H9 (cell line): ENCODE measurements at regions not wholly inside any gene's neighbourhood (a gene's known extent, or its start where the extent isn't known, plus 50 kb on each side); places are given as distances from the start of the nearest gene placed in this dataset.

Source experiments
- DNase-seq: peaks from one replicate; pipeline ENCODE4 v3.0.0-alpha.2; 2017
- H2AFZ ChIP-seq: one replicate; pipeline ENCODE4 v1.6.1; 2013; ENCODE audit warnings: mild to moderate bottlenecking, low read length, control low read depth, moderate library complexity
- H2AK5ac ChIP-seq: 2 replicates; pipeline ENCODE4 v1.6.1; 2013; ENCODE audit warnings: low read length, control low read depth, mixed read lengths; ENCODE audit not compliant: insufficient read length
- H2BK120ac ChIP-seq: one replicate; pipeline ENCODE4 v1.6.1; 2013; ENCODE audit warnings: low read depth, mild to moderate bottlenecking, low read length, control low read depth, inconsistent platforms; ENCODE audit not compliant: poor library complexity, severe bottlenecking
- H2BK12ac ChIP-seq: 2 replicates; pipeline ENCODE4 v1.6.1; 2013; ENCODE audit warnings: low read length, control low read depth, mixed read lengths, low read depth; ENCODE audit not compliant: insufficient read length
- H2BK15ac ChIP-seq: 2 replicates; pipeline ENCODE4 v1.6.1; 2013; ENCODE audit warnings: low read depth, low read length, control low read depth
- H2BK20ac ChIP-seq: one replicate; pipeline ENCODE4 v1.6.1; 2013; ENCODE audit warnings: low read depth, mild to moderate bottlenecking, low read length, control low read depth, inconsistent platforms; ENCODE audit not compliant: poor library complexity, severe bottlenecking
- H2BK5ac ChIP-seq: 2 replicates; pipeline ENCODE4 v1.6.1; 2013; ENCODE audit warnings: low read length, control low read depth, mixed read lengths; ENCODE audit not compliant: insufficient read length
- H3K14ac ChIP-seq: 2 replicates; pipeline ENCODE4 v1.6.1; 2013; ENCODE audit warnings: low read length, control low read depth; ENCODE audit not compliant: insufficient read depth
- H3K18ac ChIP-seq: 2 replicates; pipeline ENCODE4 v1.6.1; 2013; ENCODE audit warnings: low read depth, mild to moderate bottlenecking, mixed read lengths, low read length, control low read depth; ENCODE audit not compliant: insufficient read length
- H3K23ac ChIP-seq: 2 replicates; pipeline ENCODE4 v1.6.1; 2013; ENCODE audit warnings: low read length, control low read depth, mixed read lengths, low read depth; ENCODE audit not compliant: insufficient read length
- H3K23me2 ChIP-seq: 2 replicates; pipeline ENCODE4 v1.6.1; 2013; ENCODE audit warnings: low read depth, mild to moderate bottlenecking, mixed read lengths, low read length, control low read depth; ENCODE audit not compliant: insufficient read length, poor library complexity, severe bottlenecking
- H3K27ac ChIP-seq: 2 replicates; pipeline ENCODE4 v1.5.1; 2013; ENCODE audit warnings: low read length, control low read depth, mixed read lengths, low read depth; ENCODE audit not compliant: insufficient read length
- H3K27me3 ChIP-seq: 2 replicates; pipeline ENCODE4 v1.6.1; 2013; ENCODE audit warnings: low read length, control low read depth, inconsistent platforms; ENCODE audit not compliant: insufficient read depth
- H3K4ac ChIP-seq: 2 replicates; pipeline ENCODE4 v1.6.1; 2013; ENCODE audit warnings: low read depth, mild to moderate bottlenecking, control low read depth, inconsistent platforms, low read length, moderate library complexity
- H3K4me1 ChIP-seq: 2 replicates; pipeline ENCODE4 v1.6.1; 2013; ENCODE audit warnings: low read length, control low read depth, inconsistent platforms; ENCODE audit not compliant: insufficient read depth
- H3K4me2 ChIP-seq: 2 replicates; pipeline ENCODE4 v1.6.1; 2013; ENCODE audit warnings: low read length, control low read depth, mixed read lengths; ENCODE audit not compliant: insufficient read length, insufficient read depth
- H3K56ac ChIP-seq: 2 replicates; pipeline ENCODE4 v1.6.1; 2013; ENCODE audit warnings: low read depth, mild to moderate bottlenecking, mixed read lengths, low read length, control low read depth; ENCODE audit not compliant: insufficient read length
- H3K79me1 ChIP-seq: 2 replicates; pipeline ENCODE4 v1.6.1; 2013; ENCODE audit warnings: low read depth, mild to moderate bottlenecking, moderate library complexity, low read length, control low read depth, inconsistent platforms; ENCODE audit not compliant: insufficient read depth, poor library complexity, severe bottlenecking
- H3K79me2 ChIP-seq: 2 replicates; pipeline ENCODE4 v1.6.1; 2013; ENCODE audit warnings: low read length, control low read depth, inconsistent platforms; ENCODE audit not compliant: insufficient read depth
- H3K9ac ChIP-seq: 2 replicates; pipeline ENCODE4 v1.6.1; 2013; ENCODE audit warnings: low read length, control low read depth, mixed read lengths; ENCODE audit not compliant: insufficient read length; ENCODE audit errors: extremely low read depth
- H3K9me3 ChIP-seq: one replicate; pipeline ENCODE4 v1.6.1; 2013; ENCODE audit warnings: low read depth, low read length, inconsistent platforms; ENCODE audit not compliant: control insufficient read depth
- H3T11ph ChIP-seq: one replicate; pipeline ENCODE4 v1.6.1; 2013; ENCODE audit warnings: mild to moderate bottlenecking, low read length, control low read depth, inconsistent platforms
- H4K20me1 ChIP-seq: one replicate; pipeline ENCODE4 v1.6.1; 2013; ENCODE audit not compliant: control insufficient read depth, insufficient read length, insufficient read depth
- H4K5ac ChIP-seq: 2 replicates; pipeline ENCODE4 v1.6.1; 2013; ENCODE audit warnings: low read depth, mild to moderate bottlenecking, mixed read lengths, low read length, control low read depth; ENCODE audit not compliant: insufficient read length
- H4K8ac ChIP-seq: replicated peaks from 2 replicates; pipeline ENCODE4 v1.6.1; 2013; ENCODE audit warnings: low read length, control low read depth, mixed read lengths, low read depth; ENCODE audit not compliant: insufficient read length
- H4K91ac ChIP-seq: 2 replicates; pipeline ENCODE4 v1.6.1; 2013; ENCODE audit warnings: low read depth, mild to moderate bottlenecking, moderate library complexity, mixed read lengths, low read length, control low read depth; ENCODE audit not compliant: insufficient read length
- H3K27ac Mint-ChIP-seq, 3 experiments: 2 replicates in 2 of 3; 3 replicates in 1 of 3; pipeline ENCODE4 v1.8.0; 2020 to 2021; ENCODE audit warnings: mixed read lengths in 3 of 3, mild to moderate bottlenecking in 1 of 3, moderate library complexity in 1 of 3
- H3K27me3 Mint-ChIP-seq: 2 replicates; pipeline ENCODE4 v1.8.0; 2021; ENCODE audit warnings: low read depth, mild to moderate bottlenecking, moderate library complexity, mixed read lengths
- H3K36me3 Mint-ChIP-seq, 3 experiments: 2 replicates in 2 of 3; 3 replicates in 1 of 3; pipeline ENCODE4 v1.8.0; 2020 to 2021; ENCODE audit warnings: low read depth in 3 of 3, mixed read lengths in 3 of 3; ENCODE audit not compliant: insufficient read depth in 1 of 3
- H3K4me1 Mint-ChIP-seq, 2 experiments: 2 replicates each; pipeline ENCODE4 v1.8.0; 2020; ENCODE audit warnings: mixed read lengths in 2 of 2
- H3K4me3 Mint-ChIP-seq, 2 experiments: 2 replicates in 1 of 2; 3 replicates in 1 of 2; pipeline ENCODE4 v1.8.0; 2020 to 2021; ENCODE audit warnings: mild to moderate bottlenecking in 2 of 2, mixed read lengths in 2 of 2, moderate library complexity in 1 of 2
- H3K9me3 Mint-ChIP-seq, 2 experiments: 2 replicates in 1 of 2; 3 replicates in 1 of 2; pipeline ENCODE4 v1.8.0; 2020; ENCODE audit warnings: mild to moderate bottlenecking in 2 of 2, mixed read lengths in 2 of 2, moderate library complexity in 1 of 2
- CTCF ChIP-seq: fragments of 200-600 bp; sonication (generic); conservative IDR thresholded peaks from 3 replicates; pipeline ENCODE4 v1.8.0; 2021; ENCODE audit warnings: antibody characterized with exemption, mild to moderate bottlenecking

DNA sequence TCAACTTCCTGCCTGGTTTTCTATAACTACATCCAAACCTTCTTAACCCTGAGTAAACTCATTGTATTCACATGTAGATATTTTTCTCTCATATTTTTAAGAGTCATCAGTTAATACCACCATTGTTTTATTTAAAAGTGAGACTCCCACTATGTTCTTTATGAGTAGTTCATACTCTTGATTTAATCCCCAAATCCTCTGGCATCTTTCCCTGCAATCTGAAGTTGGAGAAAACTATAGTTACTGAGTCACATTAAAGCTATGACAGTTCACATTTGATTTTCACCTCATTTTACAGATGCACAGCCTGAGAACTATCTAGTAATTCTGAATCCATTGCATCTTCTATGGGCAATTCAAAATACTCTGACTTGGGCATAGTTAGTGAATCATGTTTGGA lies 1358.7 kb upstream of the NRXN1 start:
- no peak overlapping the region for H2AK5ac ChIP-seq
- H3K9me3 Mint-ChIP-seq = no peaks in the 10 kb centered on the region
- H3K4me2 ChIP-seq = no peak overlapping the region

More for the DNA sequence above, 1358.7 kb upstream of the NRXN1 start:
- Histone ChIP-seq H3K23me2 (no peaks in the 10 kb centered on the region), H2BK15ac (no peak overlapping the region), H4K20me1 (no peaks in the 10 kb centered on the region), H2BK120ac (no peak overlapping the region), H3K9ac (no peak overlapping the region), H2BK5ac (no peak overlapping the region), H3K79me1 (no peaks in the 10 kb centered on the region), H3K23ac (no peak overlapping the region), H4K5ac (no peak overlapping the region), H3K18ac (no peak overlapping the region), H3K79me2 (no peaks in the 10 kb centered on the region), H3K9me3 (no peaks in the 10 kb centered on the region), H2BK12ac (no peak overlapping the region), H3K27ac (no peak overlapping the region), H3T11ph (no peak overlapping the region), H3K14ac (no peak overlapping the region), H3K4me1 (no peaks in the 10 kb centered on the region), H3K4ac (no peak overlapping the region), H4K91ac (no peak overlapping the region), H2BK20ac (no peak overlapping the region), H2AFZ (no peak overlapping the region), H3K27me3 (no peaks in the 10 kb centered on the region), H3K56ac (no peak overlapping the region), H4K8ac (no peak overlapping the region)
- TF ChIP-seq CTCF = no peak
- Mint-ChIP-seq H3K4me3 (no peak overlapping the region), H3K4me1 (peaks cover 6 to 7% of the 10 kb centered on the region in 2 experiments; a peak in 3 of 4 replicates), H3K27ac (no peak overlapping the region), H3K27me3 (no peaks in the 10 kb centered on the region), H3K36me3 (no peaks in the 10 kb centered on the region)
- DNase-seq = no peak
